H1 (cell line): ENCODE measurements at regions not wholly inside any gene's neighbourhood (a gene's known extent, or its start where the extent isn't known, plus 50 kb on each side); places are given as distances from the start of the nearest gene placed in this dataset.
"Not testable (repeated sequence)": the region's sequence is repeated elsewhere in the genome, so short reads cannot be mapped to it uniquely, and the experiment has no call there.

Experiments
- CTCF ChIA-PET: fragments of 300-600 bp; sonication (Branson Sonifier 250); formaldehyde crosslinking; loops from one replicate; lab custom pipeline; 2021; ENCODE audit not compliant: partially characterized antibody; lab: Charles Lee
- POLR2A ChIA-PET: fragments of 300-600 bp; sonication (Branson Sonifier 250); formaldehyde crosslinking; loops from one replicate; lab custom pipeline; 2021; ENCODE audit warnings: inconsistent platforms; ENCODE audit not compliant: partially characterized antibody; lab: Charles Lee
- DNase-seq, 2 experiments: peaks; one replicate each; pipeline versions ENCODE4 v3.0.0 to v3.0.0-alpha.2; 2010 to 2022; ENCODE audit warnings: low spot score in 2 of 2, low read depth in 1 of 2, mixed read lengths in 1 of 2
- FAIRE-seq: peaks from 2 replicates; lab custom pipeline; 2011; peaks lifted over from hg19 to GRCh38; lab: Jason Lieb, UNC
- H2AFZ ChIP-seq: 2 replicates; pipeline ENCODE4 v1.8.1; 2012; ENCODE audit warnings: low read length, inconsistent platforms
- H2AK5ac ChIP-seq: 2 replicates; pipeline ENCODE4 v1.6.1; 2013; ENCODE audit warnings: low read depth, low read length
- H2BK120ac ChIP-seq: replicated peaks from 2 replicates; pipeline ENCODE3; 2013; ENCODE audit warnings: low read depth, low read length, inconsistent platforms
- H2BK12ac ChIP-seq: 2 replicates; pipeline ENCODE4 v1.6.1; 2013; ENCODE audit warnings: low read depth, low read length
- H2BK15ac ChIP-seq: 2 replicates; pipeline ENCODE4 v1.6.1; 2013; ENCODE audit warnings: low read length
- H2BK20ac ChIP-seq: 2 replicates; pipeline ENCODE4 v1.6.1; 2013; ENCODE audit warnings: low read length
- H2BK5ac ChIP-seq: 2 replicates; pipeline ENCODE4 v1.6.1; 2013; ENCODE audit warnings: low read depth, low read length
- H3K14ac ChIP-seq: 2 replicates; pipeline ENCODE4 v1.6.1; 2013; ENCODE audit warnings: inconsistent platforms; ENCODE audit not compliant: insufficient read length
- H3K18ac ChIP-seq: 2 replicates; pipeline ENCODE4 v1.6.1; 2013; ENCODE audit warnings: low read length; ENCODE audit errors: extremely low read depth
- H3K23ac ChIP-seq: 2 replicates; pipeline ENCODE4 v1.6.1; 2013; ENCODE audit warnings: inconsistent platforms; ENCODE audit not compliant: insufficient read length
- H3K23me2 ChIP-seq: 2 replicates; pipeline ENCODE4 v1.6.1; 2013; ENCODE audit warnings: low read depth, low read length
- H3K27ac ChIP-seq: 2 replicates; pipeline ENCODE4 v1.6.1; 2011; ENCODE audit warnings: low read depth, low read length, inconsistent platforms
- H3K27me3 ChIP-seq, 4 experiments: replicated peaks in 1 of 4; 1 replicate in 1 of 4; 2 replicates in 3 of 4; pipeline versions ENCODE4 v1.6.1 to v1.8.1; 2011 to 2013; ENCODE audit warnings: low read length in 3 of 4, mild to moderate bottlenecking in 3 of 4, inconsistent platforms in 2 of 4, mixed read lengths in 2 of 4, moderate library complexity in 1 of 4; ENCODE audit not compliant: control insufficient read depth in 3 of 4, insufficient read depth in 3 of 4; ENCODE audit errors: extremely low read depth in 1 of 4
- H3K36me3 ChIP-seq, 4 experiments: 2 replicates each; pipeline versions ENCODE4 v1.6.1 to v1.8.1; 2011 to 2013; ENCODE audit warnings: mild to moderate bottlenecking in 4 of 4, low read length in 3 of 4, moderate library complexity in 2 of 4, control low read depth in 1 of 4, inconsistent platforms in 1 of 4; ENCODE audit not compliant: insufficient read depth in 4 of 4, control insufficient read depth in 2 of 4
- H3K4ac ChIP-seq: replicated peaks from 2 replicates; pipeline ENCODE3; 2013; ENCODE audit warnings: low read length, low read depth, mixed read lengths, inconsistent platforms; ENCODE audit not compliant: insufficient read length
- H3K4me1 ChIP-seq, 4 experiments: replicated peaks in 1 of 4; 1 replicate in 1 of 4; 2 replicates in 3 of 4; pipeline versions ENCODE4 v1.6.1 to v1.8.1; 2011 to 2013; ENCODE audit warnings: low read length in 3 of 4, inconsistent platforms in 2 of 4, mixed read lengths in 1 of 4; ENCODE audit not compliant: insufficient read depth in 4 of 4, control insufficient read depth in 3 of 4
- H3K4me2 ChIP-seq, 2 experiments: 2 replicates each; pipeline versions ENCODE4 v1.6.1 to v1.8.1; 2011 to 2013; ENCODE audit warnings: low read depth in 2 of 2, low read length in 2 of 2, control low read depth in 1 of 2, inconsistent platforms in 1 of 2, mild to moderate bottlenecking in 1 of 2; ENCODE audit not compliant: insufficient read depth in 1 of 2
- H3K4me3 ChIP-seq, 4 experiments: fragments of 200-600, 300-600 bp in 1 of 4; sonication (generic), shearing (Covaris generic), sonication (Bioruptor Twin) in 1 of 4; 2 replicates each; pipeline versions ENCODE4 v1.5.1 to v1.8.1; 2011 to 2016; ENCODE audit warnings: low read length in 4 of 4, low read depth in 3 of 4, control low read depth in 2 of 4, inconsistent platforms in 2 of 4, mild to moderate bottlenecking in 2 of 4, mixed read lengths in 1 of 4, moderate library complexity in 1 of 4; ENCODE audit not compliant: insufficient read depth in 2 of 4; ENCODE audit errors: extremely low read depth in 1 of 4
- H3K56ac ChIP-seq: replicated peaks from 2 replicates; pipeline ENCODE3; 2013; ENCODE audit warnings: low read depth, mild to moderate bottlenecking, mixed read lengths, low read length, inconsistent platforms; ENCODE audit not compliant: insufficient read length
- H3K79me1 ChIP-seq: 2 replicates; pipeline ENCODE4 v1.6.1; 2013; ENCODE audit warnings: low read depth, low read length, control low read depth
- H3K79me2 ChIP-seq, 2 experiments: 2 replicates each; pipeline versions ENCODE4 v1.6.1 to v1.8.1; 2012 to 2013; ENCODE audit warnings: low read length in 2 of 2, mild to moderate bottlenecking in 2 of 2, inconsistent platforms in 1 of 2; ENCODE audit not compliant: insufficient read depth in 2 of 2, control insufficient read depth in 1 of 2
- H3K9ac ChIP-seq, 4 experiments: replicated peaks in 1 of 4; 1 replicate in 1 of 4; 2 replicates in 3 of 4; pipeline versions ENCODE4 v1.6.1 to v1.8.1; 2011 to 2013; ENCODE audit warnings: low read depth in 3 of 4, low read length in 3 of 4, control low read depth in 2 of 4, mild to moderate bottlenecking in 2 of 4, moderate library complexity in 2 of 4, inconsistent platforms in 1 of 4; ENCODE audit errors: extremely low read depth in 1 of 4
- H3K9me3 ChIP-seq, 2 experiments: 2 replicates each; pipeline versions ENCODE4 v1.6.1 to v1.8.1; 2012 to 2013; ENCODE audit warnings: mild to moderate bottlenecking in 2 of 2, moderate library complexity in 2 of 2, control low read depth in 1 of 2, inconsistent platforms in 1 of 2, low read depth in 1 of 2, low read length in 1 of 2, mixed read lengths in 1 of 2; ENCODE audit not compliant: insufficient read depth in 2 of 2
- H4K20me1 ChIP-seq, 2 experiments: replicated peaks in 1 of 2; 2 replicates each; pipeline versions ENCODE3 to v1.8.1; 2011 to 2013; ENCODE audit warnings: inconsistent platforms in 2 of 2, low read length in 2 of 2, mild to moderate bottlenecking in 1 of 2; ENCODE audit not compliant: insufficient read depth in 2 of 2, control insufficient read depth in 1 of 2
- H4K5ac ChIP-seq: 2 replicates; pipeline ENCODE4 v1.6.1; 2013; ENCODE audit warnings: low read length, low read depth, mixed read lengths, inconsistent platforms; ENCODE audit not compliant: insufficient read length
- H4K8ac ChIP-seq: 2 replicates; pipeline ENCODE4 v1.8.0; 2013; ENCODE audit warnings: mild to moderate bottlenecking, moderate library complexity, low read length, inconsistent platforms; ENCODE audit not compliant: insufficient read depth; ENCODE audit errors: extremely low read depth
- H4K91ac ChIP-seq: replicated peaks from 2 replicates; pipeline ENCODE3; 2013; ENCODE audit warnings: low read length, mixed read lengths, inconsistent platforms; ENCODE audit not compliant: insufficient read length
- WGBS, 2 experiments: shearing (Covaris generic) in 1 of 2; methylation state at CpG; one replicate each; pipeline versions ENCODE4 v1.1.6 to v1.1.7; 2013 to 2015; ENCODE audit warnings: low lambda C conversion rate in 2 of 2, mixed read lengths in 2 of 2, inconsistent platforms in 1 of 2, low coverage in 1 of 2, missing lambda C conversion rate in 1 of 2; ENCODE audit not compliant: insufficient replicate concordance in 2 of 2, insufficient coverage in 1 of 2, insufficient read length in 1 of 2; ENCODE audit errors: extremely low coverage in 1 of 2, missing lambda C conversion rate in 1 of 2; 5-methylcytosine and 5-hydroxymethylcytosine counted together

DNA sequence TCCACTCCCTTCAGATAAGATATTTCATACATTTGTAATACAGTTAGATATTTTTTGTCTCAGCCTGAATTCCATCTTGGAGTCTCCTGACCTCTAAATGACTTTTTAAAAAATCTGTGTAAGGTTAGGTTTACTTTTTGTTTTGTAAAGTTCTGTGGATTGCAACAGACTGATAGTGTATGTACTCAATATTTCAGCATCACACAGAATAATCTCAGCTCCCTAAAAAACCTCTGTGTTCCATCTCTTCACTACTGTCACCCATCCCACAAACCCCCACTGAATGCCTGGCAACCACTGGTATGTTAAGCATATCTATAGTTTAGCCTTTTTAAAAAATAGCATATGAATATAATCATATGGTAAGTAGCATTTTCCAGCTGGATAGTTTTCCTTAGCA is 951.1 kb upstream of the ADAMTS5 start:
- H3K18ac ChIP-seq, H3K4me3 ChIP-seq, H2BK120ac ChIP-seq, H3K23me2 ChIP-seq, H2AK5ac ChIP-seq, H2BK15ac ChIP-seq, H3K36me3 ChIP-seq, POLR2A ChIA-PET, H4K20me1 ChIP-seq, CTCF ChIA-PET, H4K91ac ChIP-seq, H3K27me3 ChIP-seq, H2AFZ ChIP-seq, H3K4me2 ChIP-seq, H3K9me3 ChIP-seq, H3K27ac ChIP-seq, H3K4me1 ChIP-seq, H3K56ac ChIP-seq, H3K14ac ChIP-seq, H2BK12ac ChIP-seq, FAIRE-seq, H2BK5ac ChIP-seq, DNase-seq, H3K79me1 ChIP-seq, H4K8ac ChIP-seq, H3K23ac ChIP-seq, H3K4ac ChIP-seq, H2BK20ac ChIP-seq, H3K9ac ChIP-seq, H4K5ac ChIP-seq, H3K79me2 ChIP-seq: not testable (repeated sequence)

DNA sequence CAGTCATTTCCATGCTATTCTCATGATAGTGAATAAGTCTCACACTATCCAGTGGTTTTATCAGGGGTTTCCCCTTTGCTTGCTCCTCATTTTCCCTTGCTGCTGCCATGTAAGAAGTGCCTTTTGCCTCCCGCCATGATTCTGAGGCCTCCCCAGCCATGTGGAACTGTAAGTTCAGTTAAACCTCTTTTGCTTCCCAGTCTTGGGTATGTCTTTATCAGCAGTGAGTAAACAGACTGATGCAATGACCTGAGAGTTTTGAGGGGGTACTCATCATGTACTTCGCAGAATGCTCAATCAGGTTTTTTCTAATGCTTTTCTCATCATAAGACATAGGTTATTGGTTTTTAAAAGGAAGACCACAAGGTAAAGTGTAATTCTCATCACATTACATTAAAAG is 949.4 kb upstream of the ADAMTS5 start:
- H4K91ac ChIP-seq, H3K9ac ChIP-seq, H2AFZ ChIP-seq, H3K9me3 ChIP-seq, H3K79me1 ChIP-seq, POLR2A ChIA-PET, H3K23ac ChIP-seq, H2BK5ac ChIP-seq, H3K4ac ChIP-seq, H2BK120ac ChIP-seq, H2BK15ac ChIP-seq, H3K4me1 ChIP-seq, H3K27me3 ChIP-seq, H3K4me2 ChIP-seq, H4K20me1 ChIP-seq, H3K56ac ChIP-seq, H2BK20ac ChIP-seq, H3K79me2 ChIP-seq, H3K23me2 ChIP-seq, H3K36me3 ChIP-seq, H4K8ac ChIP-seq, H3K27ac ChIP-seq, H3K14ac ChIP-seq, H4K5ac ChIP-seq, H2BK12ac ChIP-seq, H2AK5ac ChIP-seq, H3K4me3 ChIP-seq, H3K18ac ChIP-seq, CTCF ChIA-PET, DNase-seq, FAIRE-seq: not testable (repeated sequence)
- 97% methylated on average over 2 of the region's 2 CpGs; no CpG with 5 or more reads in 1 of the 2 experiments for WGBS, 2 experiments
